SKM-1 (cell line): ENCODE measurements at regions not wholly inside any gene's neighbourhood (a gene's known extent, or its start where the extent isn't known, plus 50 kb on each side); places are given as distances from the start of the nearest gene placed in this dataset.
"Not testable (repeated sequence)": the region's sequence is repeated elsewhere in the genome, so short reads cannot be mapped to it uniquely, and the experiment has no call there.

ENCODE experiments used
- DNase-seq: peaks from one replicate; lab custom pipeline; 2025; ENCODE audit not compliant: unreplicated experiment; lab: John Stamatoyannopoulos, UW

DNA sequence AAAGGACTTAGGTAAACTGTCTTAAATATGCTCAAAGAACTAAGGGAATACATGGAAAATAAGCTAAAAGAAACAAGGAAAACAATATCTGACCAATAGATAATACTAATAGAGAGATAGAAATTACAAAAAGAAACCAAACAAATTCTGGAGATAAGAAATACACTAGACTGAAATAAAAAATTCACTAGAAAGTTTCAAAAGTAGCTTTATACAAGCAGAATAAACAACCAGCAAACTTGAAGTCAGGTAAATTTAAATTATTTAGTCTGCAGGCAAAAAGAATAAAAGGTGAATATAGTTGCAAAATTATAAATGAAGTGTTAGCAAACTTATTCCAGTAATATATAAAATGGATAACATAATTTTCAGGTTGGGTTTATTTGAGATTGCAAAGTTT lies 760.9 kb upstream of the INTU start:
- no peak for DNase-seq

DNA sequence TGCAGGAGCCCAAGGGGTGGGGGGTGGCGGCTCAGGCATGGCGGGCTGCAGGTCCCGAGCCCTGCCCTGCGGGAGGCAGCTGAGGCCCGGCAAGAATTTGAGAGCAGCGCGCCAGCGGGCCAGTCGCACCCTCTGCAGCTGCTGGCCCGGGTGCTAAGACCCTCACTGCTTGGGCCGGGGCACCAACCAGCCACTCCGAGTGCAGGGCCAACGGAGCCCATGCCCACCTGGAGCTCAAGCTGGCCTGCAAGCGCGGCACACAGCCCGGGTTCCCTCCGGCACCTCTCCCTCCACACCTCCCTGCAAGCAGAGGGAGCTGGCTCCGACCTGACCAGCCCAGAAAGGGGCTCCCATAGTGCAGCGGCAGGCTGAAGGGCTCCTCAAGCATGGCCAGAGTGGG lies 758.2 kb upstream of the INTU start:
- no peak for DNase-seq

DNA sequence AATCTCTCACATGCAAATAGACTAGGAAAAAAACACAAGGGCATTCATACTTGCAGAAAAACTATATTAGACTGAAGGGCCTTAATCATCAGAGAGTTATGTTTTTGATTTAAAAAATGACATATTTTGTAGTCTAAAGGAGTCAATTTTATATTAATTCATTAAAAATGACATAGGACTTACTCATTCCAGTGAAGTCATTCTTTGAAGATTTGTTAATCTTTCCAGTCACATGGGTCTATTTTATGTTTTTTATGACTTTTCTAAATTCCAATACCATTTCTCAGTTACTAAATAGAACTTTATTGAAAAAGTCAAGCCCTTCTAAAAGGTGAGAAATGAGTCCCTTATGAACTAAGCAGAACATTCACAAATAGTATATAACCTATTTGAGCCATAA lies 743.8 kb upstream of the INTU start:
- DNase-seq, result no peak

DNA sequence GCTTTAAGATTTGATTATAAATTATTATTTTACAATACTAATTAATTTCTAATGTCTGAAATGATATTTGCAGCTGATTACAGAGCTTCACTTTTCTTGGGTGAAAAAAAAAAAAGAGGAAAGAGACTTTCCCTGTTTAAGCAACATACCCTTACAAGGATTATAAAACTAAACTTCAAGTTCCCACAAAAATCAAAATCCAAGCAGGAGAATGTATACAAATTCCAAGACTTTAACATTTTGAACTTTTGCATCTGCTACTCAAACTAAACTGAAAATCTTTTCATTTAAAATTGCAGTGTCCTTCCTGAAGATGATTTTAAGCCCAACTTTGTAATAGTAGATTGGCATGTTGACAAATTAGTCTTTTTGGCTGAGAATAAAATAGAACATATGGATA lies 742.4 kb upstream of the INTU start:
- no peak for DNase-seq

DNA sequence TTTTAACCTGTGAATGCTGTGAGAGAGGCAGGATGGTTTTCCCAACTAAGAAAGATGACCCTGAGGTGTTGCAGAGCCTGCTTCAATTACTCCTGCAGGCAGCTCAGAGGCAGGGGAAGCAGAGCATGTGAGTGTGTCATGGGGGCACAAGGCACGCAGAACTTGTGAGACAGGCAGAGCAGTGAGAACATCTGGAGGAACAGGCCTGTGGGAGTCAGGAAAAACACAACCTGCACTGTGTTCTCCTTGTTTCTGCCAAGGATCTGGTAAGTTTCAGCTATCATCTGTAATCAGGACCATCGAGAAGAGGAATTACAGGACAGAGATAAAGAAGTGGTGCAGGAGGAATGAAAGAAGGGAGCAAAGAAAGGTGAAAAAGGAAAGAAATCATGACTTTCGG lies 741.8 kb upstream of the INTU start:
- no peak for DNase-seq

DNA sequence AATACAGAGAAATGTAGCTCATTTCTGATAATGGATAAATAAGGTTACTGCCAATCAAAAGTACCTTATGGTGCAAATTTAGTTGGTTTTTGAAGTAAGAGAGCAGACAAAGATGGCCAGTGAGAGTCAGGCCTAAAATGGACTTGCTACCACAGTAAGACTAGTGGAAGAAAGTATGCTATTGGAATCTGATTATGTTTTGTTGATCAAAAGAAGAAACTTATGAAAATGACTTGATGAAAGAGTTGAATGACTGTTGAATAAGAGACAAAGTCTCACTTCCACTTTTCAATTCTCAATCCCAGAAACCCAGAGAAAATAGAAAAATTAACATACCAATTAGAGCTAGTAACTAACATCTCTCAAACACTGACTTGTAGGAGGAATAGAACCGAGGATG lies 737.8 kb upstream of the INTU start:
- DNase-seq, result no peak

DNA sequence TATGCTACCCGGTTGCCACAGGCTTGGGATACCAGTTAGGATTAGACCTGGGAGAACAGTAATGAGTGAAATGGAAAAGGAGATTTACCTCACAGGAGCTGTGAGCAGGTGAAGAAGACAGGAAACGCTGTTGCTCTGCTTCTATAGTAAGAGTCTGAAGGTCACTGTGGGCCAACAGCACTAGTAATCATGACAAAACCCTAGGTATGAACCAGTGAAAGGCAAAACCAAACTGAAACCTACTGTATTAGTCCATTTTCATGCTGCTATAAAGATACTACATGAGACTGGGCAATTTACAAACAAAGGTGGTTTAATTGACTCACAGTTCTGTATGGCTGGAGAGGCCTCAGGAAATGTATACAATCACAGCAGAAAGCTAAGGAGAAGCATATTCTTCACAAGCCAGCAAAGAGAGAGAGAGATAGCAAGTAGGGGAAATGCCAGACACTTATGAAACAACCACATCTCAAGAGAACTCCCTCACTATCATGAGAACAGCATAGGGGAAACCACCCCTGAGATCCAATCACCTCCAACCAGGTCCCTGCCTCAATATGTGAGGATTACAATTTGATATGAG lies 736.7 kb upstream of the INTU start:
- no peak for DNase-seq

DNA sequence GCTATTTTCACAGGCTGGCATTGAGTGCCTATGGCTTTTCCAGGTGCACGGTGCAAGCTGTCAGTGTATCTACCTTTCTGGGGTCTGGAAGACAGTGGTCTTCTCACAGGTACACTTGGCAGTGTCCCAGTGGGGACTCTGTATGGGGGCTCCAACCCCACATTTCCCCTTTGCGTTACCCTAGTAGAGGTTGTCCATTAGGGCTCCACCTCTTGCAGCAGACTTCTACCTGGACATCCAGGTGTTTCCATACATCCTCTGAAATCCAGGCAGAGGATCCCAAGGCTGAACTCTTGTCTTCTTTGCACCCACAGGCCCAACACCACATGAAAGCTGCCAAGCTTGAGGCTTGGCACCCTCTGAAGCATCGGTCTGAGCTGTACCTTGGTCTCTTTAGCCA lies 735.7 kb upstream of the INTU start:
- no peak for DNase-seq

DNA sequence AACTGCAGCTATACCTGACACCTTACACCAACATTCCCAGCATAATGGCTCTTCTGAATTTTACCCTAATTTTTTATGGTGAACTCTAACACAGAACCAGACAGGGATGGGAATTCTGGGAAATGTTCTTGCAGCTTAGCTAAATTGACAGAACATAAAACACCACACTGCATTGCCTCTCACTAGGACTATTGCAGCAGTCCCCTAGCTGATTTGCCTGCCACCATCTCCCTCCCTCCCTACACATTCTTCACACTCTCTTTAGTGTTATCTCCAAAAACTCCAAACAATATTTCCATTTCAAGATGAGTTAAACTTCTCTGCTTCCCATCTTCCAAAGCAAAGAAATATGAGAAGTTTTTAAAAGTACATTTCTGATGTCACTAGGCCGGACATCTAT lies 733.9 kb upstream of the INTU start:
- DNase-seq, result no peak

DNA sequence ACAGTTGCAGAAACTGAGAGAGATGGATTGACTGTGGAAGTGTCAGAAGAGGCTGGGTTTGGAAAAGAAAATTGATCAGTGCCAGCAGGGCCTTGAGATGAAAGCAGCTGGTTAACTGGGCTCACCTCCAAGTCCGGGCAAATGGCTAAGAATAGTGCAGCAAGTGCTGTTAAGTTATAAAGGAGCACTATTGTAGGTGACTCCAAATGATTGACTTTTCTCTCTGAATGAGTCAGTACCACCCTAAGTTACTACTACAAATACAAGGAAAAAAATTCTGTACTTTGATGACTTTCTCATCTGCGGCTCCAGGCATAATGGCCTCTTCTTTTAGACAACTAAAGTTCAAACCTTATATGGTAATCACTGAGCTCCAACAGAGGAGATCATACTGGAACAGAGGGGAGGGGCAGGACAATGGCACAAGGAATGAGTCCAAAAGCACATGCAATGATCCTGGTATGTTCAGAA lies 733.4 kb upstream of the INTU start:
- no peak for DNase-seq

DNA sequence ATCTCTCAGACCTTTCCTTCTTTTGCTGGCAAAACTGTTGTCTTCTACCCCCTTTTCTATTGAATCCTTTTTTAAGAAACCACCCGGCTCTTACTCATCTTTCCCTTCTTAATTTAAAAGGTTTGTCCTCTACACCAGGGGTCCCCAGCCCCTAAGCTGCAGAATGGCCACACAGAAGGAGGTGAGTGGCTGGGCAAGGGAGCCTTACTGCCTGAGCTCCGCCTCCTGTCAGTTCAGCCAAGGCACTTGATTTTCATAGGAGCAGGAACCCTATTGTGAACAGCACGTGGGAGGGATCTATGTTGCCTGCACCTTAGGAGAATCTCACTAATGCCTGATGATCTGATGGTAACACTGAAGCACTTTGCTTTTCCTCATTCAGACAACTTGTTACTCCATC lies 726.3 kb upstream of the INTU start:
- DNase-seq, result no peak

DNA sequence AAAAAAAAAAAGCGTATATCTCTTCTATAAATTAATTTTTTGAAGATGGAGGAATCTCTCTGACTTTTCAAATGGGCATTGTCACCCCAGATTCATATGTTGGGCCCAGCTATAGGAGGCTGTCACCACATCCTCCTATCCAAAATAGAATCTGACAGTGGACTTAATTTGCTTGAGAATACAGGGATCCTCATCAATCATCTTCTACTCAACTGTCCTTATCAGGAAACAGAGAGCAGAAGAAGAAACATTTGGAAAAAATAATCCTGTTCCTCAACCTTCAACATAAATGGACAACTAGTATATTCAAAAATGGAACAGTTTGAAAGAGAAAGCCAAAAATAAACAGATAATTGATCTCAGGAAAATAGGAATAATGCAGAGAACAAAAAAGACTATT lies 725.4 kb upstream of the INTU start:
- DNase-seq, result no peak

DNA sequence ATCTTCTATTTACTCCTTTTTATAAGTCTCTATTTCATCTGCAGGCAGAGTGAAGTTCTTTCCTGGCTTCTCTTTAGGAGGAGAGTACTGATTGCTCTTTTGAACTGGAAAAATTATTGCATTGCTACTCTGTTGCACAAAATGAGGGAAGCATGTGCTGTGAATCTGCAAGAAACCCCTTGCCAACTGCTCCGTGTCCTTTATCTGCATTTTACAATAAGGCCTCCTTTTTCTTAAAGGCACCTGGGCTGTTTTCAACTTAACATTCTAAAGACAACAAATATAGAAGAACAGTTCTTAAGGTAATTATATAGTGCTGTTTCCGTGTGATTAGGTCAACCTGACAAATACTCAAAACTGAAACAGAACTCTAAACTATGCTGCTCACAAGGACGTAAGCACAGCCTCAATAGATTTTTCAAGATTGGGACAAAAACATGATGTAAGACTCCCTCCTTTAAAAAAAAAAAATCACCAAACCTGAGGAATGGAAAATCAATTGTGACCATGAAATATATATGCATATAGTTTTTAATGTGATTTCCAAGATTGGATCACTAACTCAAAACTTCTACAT lies 716.6 kb upstream of the INTU start:
- DNase-seq, result no peak

DNA sequence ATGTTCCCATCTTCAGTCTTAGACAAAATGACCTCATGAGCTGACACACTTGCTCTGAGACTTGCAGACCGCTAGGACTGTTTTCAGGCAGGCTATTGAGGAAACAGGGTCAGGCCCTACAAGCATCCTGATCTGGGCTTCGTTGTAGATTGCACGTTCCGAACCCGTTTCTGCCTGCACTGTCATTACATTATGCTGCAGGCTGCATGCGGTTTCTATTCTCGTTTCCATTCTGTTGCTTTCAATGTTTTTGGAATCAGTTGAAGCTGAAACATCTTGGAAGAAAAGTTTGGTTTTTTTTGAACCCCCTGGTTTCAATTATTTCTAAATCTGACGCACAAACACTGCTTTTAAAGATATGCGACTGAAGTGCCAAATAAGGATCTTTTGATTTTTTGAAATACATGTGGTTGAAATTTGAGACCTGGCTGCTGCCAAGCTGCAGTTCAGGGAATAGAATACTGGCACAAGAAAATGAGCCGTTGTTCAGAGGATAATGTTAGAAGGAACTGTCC lies 716.1 kb upstream of the INTU start:
- no peak for DNase-seq

DNA sequence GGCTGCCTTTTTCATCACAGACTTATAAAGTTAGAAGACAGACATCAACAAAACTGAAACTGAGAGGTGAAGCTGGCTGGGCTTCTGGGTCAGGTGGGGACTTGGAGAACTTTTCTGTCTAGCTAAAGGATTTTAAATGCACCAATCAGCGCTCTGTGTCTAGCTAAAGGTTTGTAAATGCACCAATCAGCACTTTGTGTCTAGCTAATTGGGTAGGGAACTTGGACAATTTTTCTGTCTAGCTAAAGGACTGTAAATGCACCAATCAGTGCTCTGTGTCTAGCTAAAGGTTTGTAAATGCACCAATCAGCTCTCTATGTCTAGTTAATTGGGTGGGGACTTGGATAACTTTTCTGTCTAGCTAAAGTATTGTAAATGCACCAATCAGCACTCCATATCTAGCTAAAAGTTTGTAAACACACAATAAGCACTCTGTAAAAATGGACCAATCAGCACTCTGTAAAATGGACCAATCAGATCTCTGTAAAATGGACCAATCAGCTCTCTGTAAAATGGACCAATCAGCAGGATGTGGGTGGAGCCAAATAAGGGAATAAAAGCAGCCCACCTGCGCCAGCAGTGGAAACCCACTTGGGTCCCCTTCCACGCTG lies 710.3 kb upstream of the INTU start:
- not testable (repeated sequence) for DNase-seq

DNA sequence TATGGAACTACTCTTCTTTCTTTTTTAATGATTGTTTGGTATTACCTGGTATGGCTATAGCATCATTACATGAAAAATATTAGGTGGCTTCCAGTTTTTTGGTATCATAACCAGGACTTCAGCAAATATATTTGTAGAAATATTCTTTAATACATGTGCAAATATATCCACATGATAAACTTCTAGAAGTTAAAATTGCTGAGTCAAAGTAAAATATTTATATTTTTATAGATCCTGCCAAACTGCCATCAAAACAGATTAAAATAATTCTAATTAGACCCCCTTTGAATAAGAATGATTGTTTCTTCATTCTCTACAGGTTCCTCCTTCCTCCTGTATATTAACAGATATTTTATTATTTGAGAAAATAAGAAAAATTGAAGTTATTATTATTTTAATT lies 708.5 kb upstream of the INTU start:
- no peak for DNase-seq

DNA sequence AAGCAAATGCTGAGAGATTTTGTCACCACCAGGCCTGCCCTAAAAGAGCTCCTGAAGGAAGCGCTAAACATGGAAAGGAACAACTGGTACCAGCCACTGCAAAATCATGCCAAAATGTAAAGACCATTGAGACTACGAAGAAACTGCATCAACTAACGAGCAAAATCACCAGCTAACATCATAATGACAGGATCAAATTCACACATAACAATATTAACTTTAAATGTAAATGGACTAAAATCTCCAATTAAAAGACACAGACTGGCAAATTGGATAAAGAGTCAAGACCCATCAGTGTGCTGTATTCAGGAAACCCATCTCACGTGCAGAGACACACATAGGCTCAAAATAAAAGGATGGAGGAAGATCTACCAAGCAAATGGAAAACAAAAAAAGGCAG lies 702.7 kb upstream of the INTU start:
- not testable (repeated sequence) for DNase-seq

DNA sequence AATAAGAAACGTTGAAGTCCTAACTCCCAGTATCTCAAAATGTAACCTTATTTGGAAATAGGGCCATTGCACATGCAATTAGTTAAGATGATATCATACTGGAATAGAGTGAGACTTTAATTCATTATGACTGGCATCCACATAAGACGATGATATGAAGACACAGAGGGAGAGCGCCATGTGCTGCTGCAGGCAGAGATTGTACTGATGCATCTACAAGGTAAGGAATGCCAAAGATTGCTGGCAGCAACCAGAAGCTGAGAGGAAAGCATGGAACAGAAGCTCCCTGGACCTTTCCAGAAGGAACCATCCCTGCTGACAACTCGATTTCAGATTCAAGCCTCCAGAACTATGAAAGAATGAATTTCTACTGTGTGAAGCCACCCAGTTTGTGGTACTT lies 697.0 kb upstream of the INTU start:
- no peak for DNase-seq

DNA sequence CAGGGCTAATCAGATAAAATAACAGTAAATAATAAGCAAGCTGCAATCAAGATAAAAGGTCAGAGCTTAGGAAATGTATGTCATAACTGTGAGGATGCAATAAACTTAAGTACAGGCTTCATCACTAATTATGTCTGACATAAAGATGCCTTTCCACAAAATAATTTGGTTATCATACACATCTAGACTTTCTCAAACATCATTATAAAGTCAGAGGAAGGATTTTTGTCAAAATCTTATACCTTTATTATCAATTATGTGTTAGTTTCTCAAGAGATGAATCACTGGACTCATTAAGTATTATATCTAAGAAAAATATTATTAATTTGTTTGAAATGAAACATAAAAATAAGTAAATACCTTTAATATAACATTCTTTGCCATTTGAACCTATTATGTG lies 695.4 kb upstream of the INTU start:
- DNase-seq, result no peak

DNA sequence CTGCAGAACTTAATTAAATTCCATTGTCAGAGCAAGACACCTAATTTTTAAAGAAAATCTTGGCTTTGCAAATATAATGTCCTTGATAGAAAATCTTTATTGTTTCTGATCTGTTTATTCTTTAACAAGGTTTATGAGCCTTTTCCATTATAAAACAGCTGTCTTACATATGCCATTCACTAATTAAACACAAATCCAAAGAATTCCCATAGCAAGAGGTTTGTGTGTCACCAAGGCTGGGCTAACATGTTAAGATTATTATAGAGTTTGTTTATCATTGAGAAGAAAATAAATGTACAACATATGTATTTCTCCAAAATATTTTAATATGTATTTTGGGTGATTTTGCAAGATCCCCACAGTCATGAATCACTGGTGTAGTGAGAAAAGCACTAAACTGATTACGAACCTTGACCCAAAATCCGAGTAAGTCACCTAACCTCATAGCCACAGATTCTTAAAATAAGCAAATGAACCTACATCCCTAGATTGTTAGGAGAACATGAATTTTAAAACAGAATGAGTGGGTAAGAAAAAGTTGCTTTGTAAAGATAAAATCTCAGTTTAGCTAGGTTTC lies 694.8 kb upstream of the INTU start:
- DNase-seq, result no peak

DNA sequence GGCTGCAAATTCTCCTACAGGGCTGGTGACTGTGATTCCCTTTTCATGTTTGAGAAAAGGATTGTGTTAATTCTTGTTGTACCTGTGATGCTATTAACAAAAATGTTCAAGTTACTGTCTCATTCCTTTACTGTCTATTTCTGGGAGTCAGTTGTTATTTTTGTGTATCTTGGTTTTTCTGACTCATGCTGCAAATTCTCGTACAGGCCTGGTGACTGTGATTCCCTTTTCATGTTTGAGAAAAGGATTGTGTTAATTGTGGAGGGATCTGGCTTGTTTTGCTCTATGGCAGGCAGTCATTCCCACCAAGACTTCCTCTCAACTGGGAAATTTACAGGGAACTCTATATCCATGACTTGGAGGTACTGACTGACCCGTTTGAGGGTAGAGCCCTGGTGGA lies 693.4 kb upstream of the INTU start:
- DNase-seq, result no peak

DNA sequence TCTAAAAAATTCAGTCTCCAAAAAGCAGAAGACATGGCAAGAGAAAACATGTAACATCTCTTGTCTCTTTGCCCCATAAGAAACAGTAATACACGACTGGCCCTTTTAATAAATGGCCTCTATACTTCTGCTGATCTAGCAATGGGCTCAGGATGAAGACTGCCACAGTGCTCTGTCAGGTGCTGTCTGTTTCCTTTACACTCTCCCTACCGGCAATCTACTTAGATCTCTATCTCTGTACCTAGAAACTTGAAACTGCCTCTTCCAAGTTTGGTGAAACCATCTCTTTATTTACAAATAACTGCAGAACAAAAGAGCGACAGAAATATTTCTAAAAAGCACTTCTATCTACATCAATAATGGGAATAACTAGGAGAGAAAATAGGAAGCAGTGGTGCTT lies 685.2 kb upstream of the INTU start:
- DNase-seq, result no peak
